IMR-90 (cell line): ENCODE measurements at regions not wholly inside any gene's neighbourhood (a gene's known extent, or its start where the extent isn't known, plus 50 kb on each side); places are given as distances from the start of the nearest gene placed in this dataset.

Experiments used
- ATAC-seq: fragments of 200-7000 bp; cut with Tn5 transposase; 2 replicates; pipeline ENCODE4 v1.9.1; 2020; ENCODE audit warnings: low read depth, mild to moderate bottlenecking, moderate library complexity
- BruUV-seq: library from RNA; stranded (reverse); fragments of 400-500 nt; replicated peaks from 2 replicates; lab custom pipeline; 2021; lab: Mats Ljungman, UMichigan
- CTCF ChIA-PET: fragments of 300-600 bp; formaldehyde crosslinking; extraction: SDS; loops from one replicate; lab custom pipeline; 2021; ENCODE audit warnings: antibody characterized with exemption; lab: Yijun Ruan, JAX
- POLR2A ChIA-PET: fragments of 300-600 bp; sonication (Branson Sonifier 250); formaldehyde crosslinking; loops from one replicate; lab custom pipeline; 2022; ENCODE audit warnings: antibody characterized with exemption; ENCODE audit not compliant: unreplicated experiment; lab: Charles Lee
- DNase-seq: peaks from one replicate; pipeline ENCODE4 v3.0.0; 2013
- H2AFZ ChIP-seq: replicated peaks from 2 replicates; pipeline ENCODE3; 2013; ENCODE audit warnings: low read length, mild to moderate bottlenecking; ENCODE audit not compliant: poor library complexity
- H2AK5ac ChIP-seq: 2 replicates; pipeline ENCODE4 v1.6.1; 2013; ENCODE audit warnings: low read depth, low read length, inconsistent platforms
- H2AK9ac ChIP-seq: replicated peaks from 2 replicates; pipeline ENCODE3; 2013; ENCODE audit warnings: mild to moderate bottlenecking, low read depth, low read length, moderate library complexity; ENCODE audit not compliant: poor library complexity
- H2BK120ac ChIP-seq: 2 replicates; pipeline ENCODE4 v1.6.1; 2013; ENCODE audit warnings: low read depth, low read length, inconsistent platforms
- H2BK15ac ChIP-seq: 3 replicates; pipeline ENCODE4 v1.6.1; 2013; ENCODE audit warnings: low read depth, low read length, inconsistent platforms
- H2BK20ac ChIP-seq: 2 replicates; pipeline ENCODE4 v1.6.1; 2013; ENCODE audit warnings: low read depth, mild to moderate bottlenecking, inconsistent platforms, low read length, moderate library complexity
- H2BK5ac ChIP-seq: 2 replicates; pipeline ENCODE4 v1.6.1; 2013; ENCODE audit warnings: mild to moderate bottlenecking, low read depth, low read length, inconsistent platforms; ENCODE audit not compliant: poor library complexity, severe bottlenecking
- H3K14ac ChIP-seq: replicated peaks from 2 replicates; pipeline ENCODE4 v1.6.1; 2013; ENCODE audit warnings: low read depth, low read length, inconsistent platforms
- H3K18ac ChIP-seq: 2 replicates; pipeline ENCODE4 v1.6.1; 2013; ENCODE audit warnings: low read depth, low read length, control low read depth
- H3K23ac ChIP-seq: 2 replicates; pipeline ENCODE4 v1.6.1; 2013; ENCODE audit warnings: low read depth, low read length, inconsistent platforms
- H3K27ac ChIP-seq: 2 replicates; pipeline ENCODE4 v1.5.1; 2013; ENCODE audit warnings: mild to moderate bottlenecking, control low read depth, low read length; ENCODE audit not compliant: insufficient read depth
- H3K27me3 ChIP-seq: 2 replicates; pipeline ENCODE4 v1.6.1; 2013; ENCODE audit warnings: low read length; ENCODE audit not compliant: control insufficient read depth, insufficient read depth
- H3K36me3 ChIP-seq: 2 replicates; pipeline ENCODE4 v1.6.1; 2013; ENCODE audit warnings: low read length, mixed read lengths; ENCODE audit not compliant: control insufficient read depth, insufficient read depth
- H3K4ac ChIP-seq: 2 replicates; pipeline ENCODE4 v1.6.1; 2013; ENCODE audit warnings: low read depth, low read length, inconsistent platforms
- H3K4me1 ChIP-seq: 2 replicates; pipeline ENCODE4 v1.6.1; 2013; ENCODE audit warnings: low read length, mixed read lengths; ENCODE audit not compliant: control insufficient read depth, insufficient read depth
- H3K4me2 ChIP-seq: 2 replicates; pipeline ENCODE4 v1.6.1; 2013; ENCODE audit warnings: low read depth, mild to moderate bottlenecking, control low read depth, low read length, moderate library complexity
- H3K4me3 ChIP-seq: 2 replicates; pipeline ENCODE4 v1.5.1; 2013; ENCODE audit warnings: low read depth, mild to moderate bottlenecking, control low read depth, low read length, moderate library complexity; ENCODE audit not compliant: insufficient read depth
- H3K56ac ChIP-seq: 2 replicates; pipeline ENCODE4 v1.6.1; 2013; ENCODE audit warnings: low read length, inconsistent platforms; ENCODE audit not compliant: insufficient read depth; ENCODE audit errors: extremely low read depth
- H3K79me1 ChIP-seq, 2 experiments: 2 replicates each; pipeline ENCODE4 v1.6.1; 2013; ENCODE audit warnings: low read length in 2 of 2, inconsistent platforms in 1 of 2, low read depth in 1 of 2
- H3K9ac ChIP-seq: 2 replicates; pipeline ENCODE4 v1.6.1; 2013; ENCODE audit warnings: low read depth, low read length, control low read depth
- H3K9me1 ChIP-seq: 2 replicates; pipeline ENCODE4 v1.6.1; 2013; ENCODE audit warnings: low read length, inconsistent platforms; ENCODE audit not compliant: insufficient read depth
- H3K9me3 ChIP-seq: 2 replicates; pipeline ENCODE4 v1.6.1; 2013; ENCODE audit warnings: low read length; ENCODE audit not compliant: control insufficient read depth, insufficient read depth
- H4K20me1 ChIP-seq: 2 replicates; pipeline ENCODE4 v1.6.1; 2013; ENCODE audit warnings: low read length, inconsistent platforms; ENCODE audit not compliant: insufficient read depth
- H4K5ac ChIP-seq: 2 replicates; pipeline ENCODE4 v1.6.1; 2013; ENCODE audit warnings: mild to moderate bottlenecking, low read depth, low read length, control low read depth
- H4K8ac ChIP-seq, 2 experiments: 2 replicates each; pipeline ENCODE4 v1.6.1; 2013; ENCODE audit warnings: low read depth in 2 of 2, low read length in 2 of 2, control low read depth in 1 of 2, inconsistent platforms in 1 of 2
- H4K91ac ChIP-seq: 2 replicates; pipeline ENCODE4 v1.6.1; 2013; ENCODE audit warnings: low read depth, low read length, inconsistent platforms; ENCODE audit not compliant: insufficient read depth
- BHLHE40 ChIP-seq: fragments of 150-350 bp; IDR thresholded peaks from 2 replicates; pipeline ENCODE4 v1.6.1; 2016; ENCODE audit warnings: mild to moderate bottlenecking, low read depth, low read length
- CEBPB ChIP-seq: IDR thresholded peaks from 2 replicates; pipeline ENCODE4 v1.6.1; 2012; ENCODE audit warnings: low read depth, low read length, improper control_type of control experiment
- CHD1 ChIP-seq: IDR thresholded peaks from 2 replicates; pipeline ENCODE4 v1.6.1; 2012; ENCODE audit warnings: low read depth, low read length, improper control_type of control experiment
- ELK1 ChIP-seq: fragments of 150-350 bp; IDR thresholded peaks from 2 replicates; pipeline ENCODE4 v1.6.1; 2016; ENCODE audit warnings: low read depth, mild to moderate bottlenecking, low read length, moderate library complexity, borderline replicate concordance
- MAZ ChIP-seq: IDR thresholded peaks from 2 replicates; pipeline ENCODE4 v1.6.1; 2012; ENCODE audit warnings: low read depth, mild to moderate bottlenecking, low read length, improper control_type of control experiment, moderate library complexity, borderline replicate concordance
- POLR2A ChIP-seq: IDR thresholded peaks from 2 replicates; pipeline ENCODE4 v1.6.1; 2012; ENCODE audit warnings: mild to moderate bottlenecking, low read depth, low read length
- RCOR1 ChIP-seq: IDR thresholded peaks from 2 replicates; pipeline ENCODE4 v1.6.1; 2012; ENCODE audit warnings: mild to moderate bottlenecking, low read length, improper control_type of control experiment; ENCODE audit not compliant: insufficient replicate concordance
- RFX5 ChIP-seq: IDR thresholded peaks from 2 replicates; pipeline ENCODE4 v1.8.0; 2012; ENCODE audit warnings: low read depth, mild to moderate bottlenecking, low read length, moderate library complexity
- WGBS, 2 experiments: methylation state at CpG; one replicate each; pipeline versions ENCODE4 v1.1.5 to v1.1.7; 2013; ENCODE audit warnings: missing lambda C conversion rate in 2 of 2; ENCODE audit not compliant: insufficient read length in 1 of 2; ENCODE audit errors: extremely low coverage in 2 of 2; 5-methylcytosine and 5-hydroxymethylcytosine counted together
- dilution Hi-C: fragments of 300-500 bp; cut with HindIII; formaldehyde crosslinking; loops from one replicate; pipeline ENCODE4 v1.14.3; 2018; ENCODE audit warnings: low sequenced_read_pairs; ENCODE audit not compliant: unreplicated experiment
- in situ Hi-C: fragments of 300-500 bp; cut with MboI; formaldehyde crosslinking; loops from 3 replicates; pipeline ENCODE4 v1.14.3; 2019; ENCODE audit warnings: low sequenced_read_pairs, inconsistent platforms, mixed read lengths
- intact Hi-C: fragments of 100-400 bp; cut with micrococcal nuclease; formaldehyde crosslinking; loops from 2 replicates; pipeline ENCODE4 v1.10.0; 2022

GRCh38 chr21:16751695-16752474, 761.0 kb upstream of the CXADR start:
- TF ChIP-seq ELK1 (no peak), CEBPB (no peak), POLR2A (no peak), RFX5 (no peak), RCOR1 (no peak), MAZ (no peak), BHLHE40 (no peak), CHD1 (no peak)
- POLR2A ChIA-PET, result no interaction called here

More at GRCh38 chr21:16751695-16752474, 761.0 kb upstream of the CXADR start:
- H3K4me3 ChIP-seq, result no peak overlapping the region
- H3K9ac ChIP-seq, result no peak overlapping the region
- H3K9me3 ChIP-seq, result no peaks in the 10 kb centered on the region
- H4K91ac ChIP-seq, result no peak overlapping the region
- no peak overlapping the region for H2AK5ac ChIP-seq
- CTCF ChIA-PET, result no interaction called here
- no peaks in the 10 kb centered on the region for H3K27me3 ChIP-seq
- no peak overlapping the region for H2BK15ac ChIP-seq
- H3K56ac ChIP-seq, result no peak overlapping the region
- no peaks in the 10 kb centered on the region for H3K79me1 ChIP-seq
- H3K18ac ChIP-seq, result no peak overlapping the region
- no peaks in the 10 kb centered on the region for H3K36me3 ChIP-seq
- intact Hi-C loops, result no loop called here
- WGBS, 2 experiments, result no CpG with 5 or more reads among the region's 2 CpGs
- H3K9me1 ChIP-seq, result no peaks in the 10 kb centered on the region
- H3K4me1 ChIP-seq, result no peaks in the 10 kb centered on the region
- no peak overlapping the region for H2AFZ ChIP-seq
- H3K14ac ChIP-seq, result no peak overlapping the region
- in situ Hi-C loops, result no loop called here
- ATAC-seq (no peak), DNase-seq (no peak)
- H2AK9ac ChIP-seq, result no peak overlapping the region
- H4K20me1 ChIP-seq, result no peaks in the 10 kb centered on the region
- dilution Hi-C loops, result no loop called here
- no peak overlapping the region for H3K4me2 ChIP-seq
- no TSS peak for BruUV-seq
- H2BK5ac ChIP-seq, result no peak overlapping the region
- no peak overlapping the region for H4K5ac ChIP-seq
- no peak overlapping the region for H2BK20ac ChIP-seq
- no peak overlapping the region for H3K27ac ChIP-seq
- no peak overlapping the region for H3K4ac ChIP-seq
- H2BK120ac ChIP-seq, result no peak overlapping the region
- H3K23ac ChIP-seq, result no peak overlapping the region
- no peak overlapping the region for H4K8ac ChIP-seq
